ENCODE measurements at regions not wholly inside any gene's neighbourhood (a gene's known extent, or its start where the extent isn't known, plus 50 kb on each side); places are given as distances from the start of the nearest gene placed in this dataset.

GRCh38 chr5:133705331-133705730, 93.0 kb upstream of the FSTL4 start:
- TF ChIP-seq, protein P1, sequence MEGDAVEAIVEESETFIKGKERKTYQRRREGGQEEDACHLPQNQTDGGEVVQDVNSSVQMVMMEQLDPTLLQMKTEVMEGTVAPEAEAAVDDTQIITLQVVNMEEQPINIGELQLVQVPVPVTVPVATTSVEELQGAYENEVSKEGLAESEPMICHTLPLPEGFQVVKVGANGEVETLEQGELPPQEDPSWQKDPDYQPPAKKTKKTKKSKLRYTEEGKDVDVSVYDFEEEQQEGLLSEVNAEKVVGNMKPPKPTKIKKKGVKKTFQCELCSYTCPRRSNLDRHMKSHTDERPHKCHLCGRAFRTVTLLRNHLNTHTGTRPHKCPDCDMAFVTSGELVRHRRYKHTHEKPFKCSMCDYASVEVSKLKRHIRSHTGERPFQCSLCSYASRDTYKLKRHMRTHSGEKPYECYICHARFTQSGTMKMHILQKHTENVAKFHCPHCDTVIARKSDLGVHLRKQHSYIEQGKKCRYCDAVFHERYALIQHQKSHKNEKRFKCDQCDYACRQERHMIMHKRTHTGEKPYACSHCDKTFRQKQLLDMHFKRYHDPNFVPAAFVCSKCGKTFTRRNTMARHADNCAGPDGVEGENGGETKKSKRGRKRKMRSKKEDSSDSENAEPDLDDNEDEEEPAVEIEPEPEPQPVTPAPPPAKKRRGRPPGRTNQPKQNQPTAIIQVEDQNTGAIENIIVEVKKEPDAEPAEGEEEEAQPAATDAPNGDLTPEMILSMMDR (IDR thresholded peaks at IDR 0.05) = no peak
- TF ChIP-seq POLR2A (IDR thresholded peaks at IDR 0.05; ENCODE audit: low read depth) = no peak
- TF ChIP-seq POLR2AphosphoS5 (IDR thresholded peaks at IDR 0.05) = no peak
- no peak for TF ChIP-seq EP300 (IDR thresholded peaks at IDR 0.05)
